Common myeloid progenitor, CD34-positive (primary cell): ENCODE measurements at regions not wholly inside any gene's neighbourhood (a gene's known extent, or its start where the extent isn't known, plus 50 kb on each side); places are given as distances from the start of the nearest gene placed in this dataset.

ENCODE experiments used
- CTCF ChIA-PET: fragments of 350-600 bp; sonication (Branson Sonifier 250); formaldehyde crosslinking; loops from one replicate; lab custom pipeline; 2021; ENCODE audit warnings: antibody characterized with exemption; lab: Charles Lee
- POLR2A ChIA-PET: fragments of 350-600 bp; sonication (Branson Sonifier 250); formaldehyde crosslinking; loops from one replicate; lab custom pipeline; 2021; ENCODE audit warnings: antibody characterized with exemption; lab: Charles Lee
- DNase-seq, 3 donors: peaks; one replicate each; pipeline versions ENCODE4 v3.0.0 to v3.0.0-alpha.2; 2013
- H3K27ac ChIP-seq, 2 experiments: 1 replicate in 1 of 2; 2 replicates in 1 of 2; pipeline ENCODE4 v1.7.0; 2013; ENCODE audit warnings: inconsistent platforms in 2 of 2, low read length in 2 of 2, mild to moderate bottlenecking in 2 of 2, low read depth in 1 of 2, moderate library complexity in 1 of 2; ENCODE audit not compliant: severe bottlenecking in 2 of 2, insufficient read depth in 1 of 2, poor library complexity in 1 of 2
- H3K27me3 ChIP-seq, 5 experiments: replicated peaks in 2 of 5; 1 replicate in 3 of 5; 2 replicates in 2 of 5; pipeline versions ENCODE4 v1.6.1 to v1.7.0; 2013; ENCODE audit warnings: low read length in 4 of 5, mild to moderate bottlenecking in 2 of 5, moderate library complexity in 2 of 5, inconsistent platforms in 1 of 5; ENCODE audit not compliant: insufficient read depth in 5 of 5, control insufficient read depth in 4 of 5
- H3K36me3 ChIP-seq, 4 experiments: 1 replicate in 2 of 4; 2 replicates in 2 of 4; pipeline versions ENCODE4 v1.6.1 to v1.7.0; 2013; ENCODE audit warnings: low read length in 3 of 4, control low read depth in 1 of 4, mild to moderate bottlenecking in 1 of 4; ENCODE audit not compliant: control insufficient read depth in 4 of 4, insufficient read depth in 4 of 4
- H3K4me1 ChIP-seq, 4 experiments: 1 replicate in 3 of 4; 2 replicates in 1 of 4; pipeline versions ENCODE4 v1.6.1 to v1.7.1; 2013; ENCODE audit warnings: low read length in 3 of 4, mild to moderate bottlenecking in 3 of 4, control low read depth in 1 of 4, inconsistent platforms in 1 of 4, moderate library complexity in 1 of 4; ENCODE audit not compliant: control insufficient read depth in 4 of 4, insufficient read depth in 4 of 4; ENCODE audit errors: control extremely low read depth in 1 of 4
- H3K4me3 ChIP-seq, 7 experiments: 1 replicate in 4 of 7; 2 replicates in 3 of 7; pipeline versions ENCODE4 v1.5.1 to v1.7.0; 2013; ENCODE audit warnings: mild to moderate bottlenecking in 7 of 7, low read length in 6 of 7, moderate library complexity in 6 of 7, inconsistent platforms in 2 of 7, low read depth in 2 of 7, control low read depth in 1 of 7; ENCODE audit not compliant: insufficient read depth in 4 of 7, control insufficient read depth in 1 of 7; ENCODE audit errors: extremely low read depth in 1 of 7
- H3K9me3 ChIP-seq, 5 experiments: 1 replicate in 4 of 5; 2 replicates in 1 of 5; pipeline versions ENCODE4 v1.6.1 to v1.7.1; 2013; ENCODE audit warnings: low read length in 4 of 5, mild to moderate bottlenecking in 2 of 5, inconsistent platforms in 1 of 5, low read depth in 1 of 5, moderate library complexity in 1 of 5; ENCODE audit not compliant: control insufficient read depth in 4 of 5, insufficient read depth in 2 of 5; ENCODE audit errors: control extremely low read depth in 1 of 5
- WGBS: methylation state at CpG from one replicate; pipeline ENCODE4 v1.1.5; 2013; ENCODE audit not compliant: insufficient coverage; 5-methylcytosine and 5-hydroxymethylcytosine counted together

DNA sequence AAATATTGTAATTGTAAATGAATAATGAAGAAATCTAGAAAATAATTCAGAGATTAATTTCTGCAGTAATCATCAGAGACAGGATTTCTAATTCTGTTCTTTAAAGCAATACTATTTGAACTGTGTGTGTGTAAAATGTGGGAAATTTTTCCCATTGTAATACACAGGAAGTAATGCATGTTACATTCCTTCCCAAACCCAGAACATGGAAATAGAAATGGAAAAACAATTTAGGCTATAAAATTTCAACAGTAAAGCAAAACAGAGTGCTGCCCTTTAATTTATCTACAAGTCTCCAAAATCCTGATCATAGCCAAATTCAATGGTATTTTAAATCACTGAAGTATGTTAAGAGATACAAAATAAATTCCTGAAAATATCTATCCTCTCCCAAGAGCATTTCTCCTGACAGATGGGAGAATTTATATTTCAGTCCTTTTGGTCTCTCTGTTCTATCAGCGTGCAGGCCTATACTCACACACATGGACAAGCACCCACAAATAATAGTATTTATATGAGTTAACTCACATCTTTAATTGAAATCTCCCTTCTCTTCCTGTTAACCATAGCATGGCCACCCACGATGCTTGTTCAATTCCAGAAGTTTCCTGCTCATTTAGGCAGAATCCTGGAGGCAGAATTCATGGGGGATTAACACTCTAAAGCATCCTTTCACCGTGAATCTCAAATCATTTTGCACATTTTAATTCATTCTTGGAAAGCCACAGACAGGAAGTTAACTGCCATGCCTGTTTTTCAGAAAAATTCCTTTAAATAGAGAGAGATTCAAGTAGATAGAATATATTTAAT lies 1465.4 kb upstream of the FLRT2 start:
- H3K9me3 ChIP-seq: no peaks in the 10 kb centered on the region
- WGBS: 0% methylated on average over 1 of the region's 3 CpGs
- no peaks in the 10 kb centered on the region for H3K27me3 ChIP-seq
- no peak for DNase-seq
- H3K36me3 ChIP-seq: no peaks in the 10 kb centered on the region
- H3K4me1 ChIP-seq: no peaks in the 10 kb centered on the region
- H3K4me3 ChIP-seq: no peak overlapping the region
- H3K27ac ChIP-seq: no peak overlapping the region
- ChIA-PET CTCF (no interaction called here), POLR2A (no interaction called here)

DNA sequence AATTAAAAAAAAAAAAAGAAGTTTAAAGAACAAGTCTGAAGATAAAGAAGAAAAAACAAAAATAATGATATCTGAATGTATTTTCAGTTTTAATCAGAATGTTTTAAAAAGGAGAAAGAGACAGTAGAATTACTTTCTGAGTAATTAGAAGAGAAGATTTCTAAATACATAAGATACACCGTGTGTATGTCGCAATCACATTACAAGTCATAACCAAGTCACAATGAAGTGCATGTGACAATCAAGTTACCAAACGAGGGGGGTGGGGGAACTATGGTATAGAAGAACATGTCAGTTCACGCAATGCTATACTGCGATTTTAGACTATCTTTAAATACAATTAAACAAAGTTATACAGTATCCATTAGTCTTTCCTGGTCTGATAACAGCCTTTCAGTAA lies 1464.1 kb upstream of the FLRT2 start:
- H3K9me3 ChIP-seq: no peaks in the 10 kb centered on the region
- no peak for DNase-seq
- H3K4me1 ChIP-seq: no peaks in the 10 kb centered on the region
- H3K36me3 ChIP-seq: no peaks in the 10 kb centered on the region
- no CpG with 5 or more reads among the region's 5 CpGs for WGBS
- POLR2A ChIA-PET: no interaction called here
- H3K27me3 ChIP-seq: no peaks in the 10 kb centered on the region
- CTCF ChIA-PET: no interaction called here
- H3K27ac ChIP-seq: no peak overlapping the region
- no peak overlapping the region for H3K4me3 ChIP-seq

DNA sequence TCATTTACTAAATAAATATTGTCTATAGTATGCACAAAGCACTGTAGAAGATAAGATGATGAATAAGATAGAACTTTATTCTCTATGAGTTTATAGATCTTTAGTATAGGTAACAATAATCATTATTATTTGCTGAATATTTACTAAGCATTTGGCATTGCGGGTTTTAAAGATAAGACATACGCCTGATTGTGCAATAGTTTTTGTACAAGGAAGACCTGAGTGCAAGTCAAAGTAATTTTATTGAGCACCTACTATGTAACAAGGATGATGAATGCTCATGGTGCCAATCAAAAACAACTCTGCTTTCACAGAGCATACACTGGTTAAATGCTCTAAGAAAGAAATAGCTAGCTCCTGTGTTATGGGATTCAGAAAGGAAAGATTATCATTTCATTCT lies 1461.7 kb upstream of the FLRT2 start:
- no peaks in the 10 kb centered on the region for H3K36me3 ChIP-seq
- H3K27me3 ChIP-seq: no peaks in the 10 kb centered on the region
- DNase-seq: no peak
- ChIA-PET POLR2A (no interaction called here), CTCF (no interaction called here)
- no peak overlapping the region for H3K27ac ChIP-seq
- H3K4me3 ChIP-seq: no peak overlapping the region
- 95% methylated on average over 2 of the region's 2 CpGs for WGBS
- H3K4me1 ChIP-seq: no peaks in the 10 kb centered on the region
- H3K9me3 ChIP-seq: no peaks in the 10 kb centered on the region

DNA sequence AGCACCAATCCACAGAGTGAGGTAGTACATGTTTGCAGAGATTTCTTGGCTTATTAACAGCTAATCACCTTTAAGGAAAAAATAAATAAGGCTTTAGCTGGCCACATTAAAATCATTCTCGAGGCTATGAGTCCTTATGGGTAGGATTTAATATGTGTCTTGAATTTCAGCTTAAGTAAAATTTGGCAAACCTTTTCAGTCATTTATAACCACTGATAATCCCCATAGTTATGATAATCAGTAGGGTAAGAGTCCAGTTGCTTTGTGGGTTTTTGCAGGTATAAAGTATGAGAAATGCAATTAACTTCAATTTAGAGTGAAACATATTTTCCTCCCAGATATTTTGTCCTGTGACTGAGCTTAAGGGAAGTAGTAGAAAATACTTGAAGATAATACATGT lies 1458.9 kb upstream of the FLRT2 start:
- Histone ChIP-seq H3K4me1 (no peaks in the 10 kb centered on the region), H3K4me3 (no peak overlapping the region), H3K9me3 (no peaks in the 10 kb centered on the region), H3K27ac (no peak overlapping the region), H3K27me3 (no peaks in the 10 kb centered on the region), H3K36me3 (no peaks in the 10 kb centered on the region)
- no CpG with 5 or more reads among the region's 1 CpG for WGBS
- DNase-seq: no peak
- ChIA-PET POLR2A (no interaction called here), CTCF (no interaction called here)

- H3K4me3 ChIP-seq: no peak overlapping the region
- H3K4me1 ChIP-seq: no peaks in the 10 kb centered on the region
- 100% methylated on average over 1 of the region's 2 CpGs for WGBS
- POLR2A ChIA-PET: no interaction called here
- no peaks in the 10 kb centered on the region for H3K36me3 ChIP-seq
- no peaks in the 10 kb centered on the region for H3K9me3 ChIP-seq
- H3K27ac ChIP-seq: no peak overlapping the region
- DNase-seq: no peak
- CTCF ChIA-PET: interaction anchor here (0.8 to 0.9 kb wide), 2 partner anchors 17 to 1455 kb away, joined by 3 read pairs; partner anchors contain the start of gene FLRT2
- no peaks in the 10 kb centered on the region for H3K27me3 ChIP-seq
Observed at GRCh38 chr14:84074626-84075025, 1455.3 kb upstream of the FLRT2 start.

DNA sequence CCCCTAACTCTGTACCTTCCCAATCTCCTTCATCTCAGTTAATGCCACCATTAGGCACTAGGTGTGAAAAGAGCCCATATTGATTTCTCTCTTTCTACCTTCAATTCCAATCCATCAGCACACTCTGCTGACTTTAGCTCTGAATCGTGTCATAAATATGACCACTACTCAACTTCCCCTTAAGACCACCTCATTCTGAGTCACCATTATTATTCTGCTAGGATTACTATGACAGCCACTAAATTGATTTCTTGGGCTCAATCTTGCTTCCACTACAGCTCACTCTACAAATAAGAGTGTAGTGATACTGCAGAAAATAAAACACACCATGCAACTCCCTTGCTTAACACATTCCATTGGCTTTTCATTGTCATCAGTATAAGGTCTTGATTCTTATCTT lies 1449.0 kb upstream of the FLRT2 start:
- H3K4me1 ChIP-seq: no peaks in the 10 kb centered on the region
- no peaks in the 10 kb centered on the region for H3K27me3 ChIP-seq
- POLR2A ChIA-PET: no interaction called here
- no peaks in the 10 kb centered on the region for H3K9me3 ChIP-seq
- H3K27ac ChIP-seq: no peak overlapping the region
- H3K36me3 ChIP-seq: no peaks in the 10 kb centered on the region
- no peak for DNase-seq
- WGBS: 100% methylated on average over 1 of the region's 1 CpG
- H3K4me3 ChIP-seq: no peak overlapping the region
- CTCF ChIA-PET: no interaction called here

DNA sequence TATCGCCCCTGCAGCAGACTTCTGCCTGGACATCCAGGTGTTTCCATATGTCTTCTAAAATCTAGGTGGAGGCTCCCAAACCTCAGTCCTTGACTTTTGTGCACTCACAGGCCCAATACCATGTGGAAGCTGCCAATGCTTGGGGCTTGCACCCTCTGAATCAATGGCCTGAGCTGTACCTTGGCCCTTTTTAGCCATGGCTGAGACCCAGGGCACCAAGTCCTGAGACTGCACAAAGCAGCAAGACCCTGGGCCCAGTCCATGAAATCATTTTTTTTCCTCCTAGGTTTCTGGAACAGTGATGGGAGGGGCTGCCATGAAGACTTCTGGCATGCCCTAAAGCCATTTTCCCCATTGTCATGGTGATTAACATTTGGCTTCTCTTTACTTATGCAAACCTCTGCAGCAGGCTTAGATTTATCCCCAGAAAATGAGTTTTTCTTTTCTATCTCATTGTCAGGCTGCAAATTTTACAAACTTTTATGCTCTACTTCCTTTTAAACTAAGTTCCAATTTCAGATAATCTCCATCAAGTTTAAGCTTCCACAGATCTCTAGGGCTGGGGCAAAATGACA lies 1445.8 kb upstream of the FLRT2 start:
- Histone ChIP-seq H3K4me3 (no peak overlapping the region), H3K9me3 (no peaks in the 10 kb centered on the region), H3K27ac (no peak overlapping the region), H3K4me1 (no peaks in the 10 kb centered on the region), H3K36me3 (no peaks in the 10 kb centered on the region), H3K27me3 (no peaks in the 10 kb centered on the region)
- WGBS: 100% methylated on average over 1 of the region's 1 CpG
- no peak for DNase-seq
- POLR2A ChIA-PET: interaction anchor here (0.6 kb wide), 1 partner anchor 61 kb away, joined by 3 read pairs; no protein-coding TSS in a partner anchor
- CTCF ChIA-PET: no interaction called here
